IPS-NIHi7 (cell line): ENCODE measurements at regions not wholly inside any gene's neighbourhood (a gene's known extent, or its start where the extent isn't known, plus 50 kb on each side); places are given as distances from the start of the nearest gene placed in this dataset.

Experiments
- DNase-seq: peaks from one replicate; pipeline ENCODE4 v3.0.0; 2012; ENCODE audit warnings: mixed read lengths; ENCODE audit errors: extremely low spot score

DNA sequence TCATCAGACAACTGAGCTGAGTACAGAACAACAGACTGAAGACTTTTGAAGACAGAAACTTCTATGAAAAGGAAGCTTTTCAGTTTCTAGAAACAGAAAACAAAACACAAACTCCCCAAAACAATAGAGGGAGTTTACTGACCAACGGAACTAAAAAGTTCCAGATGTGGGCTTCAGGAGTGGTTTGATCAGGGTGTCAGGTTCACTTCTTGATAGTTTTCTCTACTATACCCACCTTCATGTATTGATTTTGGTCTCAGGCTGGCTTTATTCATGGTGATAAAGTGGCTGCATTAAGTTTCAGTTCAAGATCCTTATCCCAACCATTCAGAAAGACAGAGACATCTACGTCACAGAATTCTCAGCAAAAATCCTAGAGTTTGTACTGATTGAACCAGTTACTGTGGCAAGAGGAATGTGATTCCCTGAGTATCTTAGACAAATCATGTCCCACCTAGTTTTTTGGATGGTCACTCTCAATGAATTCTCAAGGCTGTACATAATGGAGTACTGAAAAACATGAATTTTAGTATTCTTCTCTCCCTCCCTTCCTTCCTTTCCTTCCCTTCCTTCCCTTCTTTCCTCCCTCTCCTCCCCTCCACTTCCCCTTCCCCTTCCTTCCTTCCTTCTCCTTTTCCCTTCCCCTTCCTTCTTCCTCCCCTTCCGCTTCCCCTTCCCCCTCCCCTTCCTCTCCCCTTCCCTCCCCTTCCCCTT lies 680.5 kb downstream of the PTPRU start:
- DNase-seq: no peak

DNA sequence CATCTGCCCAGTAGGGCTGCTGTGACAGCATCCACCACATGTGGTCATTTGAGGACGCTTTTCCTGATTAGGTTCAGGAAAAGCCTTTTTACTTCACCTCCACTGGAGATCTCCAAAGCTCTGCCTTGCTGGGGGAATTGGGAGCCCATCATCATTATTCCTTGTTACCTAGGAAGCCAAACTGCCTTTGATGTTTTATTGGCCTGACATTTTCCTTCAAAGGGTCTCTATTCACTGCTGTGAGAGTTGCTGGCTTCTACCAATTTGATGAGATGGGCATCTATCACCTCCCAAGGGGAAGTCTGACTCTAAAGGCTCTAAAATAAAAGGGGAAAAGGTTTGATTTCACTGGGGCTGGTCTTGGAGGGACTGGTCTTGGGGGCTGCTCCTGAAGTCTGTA lies 678.6 kb downstream of the PTPRU start:
- DNase-seq: no peak

DNA sequence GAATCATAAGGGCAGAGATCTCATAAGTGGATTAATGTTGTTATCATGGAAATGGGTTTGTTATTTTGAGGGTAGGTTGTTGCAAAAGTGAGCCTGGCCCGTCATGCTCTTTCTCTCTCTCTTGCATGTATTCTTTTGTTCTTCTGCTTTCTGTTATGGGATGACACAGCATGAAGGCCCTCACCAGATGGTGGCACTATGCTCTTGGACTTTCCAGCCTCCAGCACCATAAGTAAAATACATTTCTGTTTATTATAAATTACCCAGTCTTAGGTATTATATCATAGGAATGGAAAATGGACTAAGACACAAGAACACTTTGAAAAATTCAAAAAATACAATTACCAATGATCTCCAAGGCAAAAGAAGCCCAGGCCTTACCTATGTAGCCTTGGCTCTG lies 676.1 kb downstream of the PTPRU start:
- no peak for DNase-seq

DNA sequence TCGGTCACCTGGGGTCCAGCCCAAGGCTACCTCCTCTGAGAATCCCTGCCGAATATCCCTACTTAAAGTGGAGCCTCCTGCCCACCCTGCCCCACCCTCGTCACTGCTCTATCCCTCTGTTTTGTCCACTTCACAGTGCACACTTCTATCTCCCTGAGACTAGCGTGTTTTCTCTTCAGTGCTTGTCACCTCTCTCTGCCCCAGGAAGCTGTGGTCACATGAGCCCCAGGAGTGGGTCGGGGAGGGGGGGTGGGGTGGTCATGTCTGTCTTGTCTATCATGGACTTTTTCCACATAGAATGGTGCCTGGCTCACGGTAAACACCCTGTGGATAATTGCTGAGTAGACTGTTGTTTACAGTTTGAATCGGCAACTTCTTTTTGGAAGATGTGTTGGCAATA lies 673.6 kb downstream of the PTPRU start:
- no peak for DNase-seq

DNA sequence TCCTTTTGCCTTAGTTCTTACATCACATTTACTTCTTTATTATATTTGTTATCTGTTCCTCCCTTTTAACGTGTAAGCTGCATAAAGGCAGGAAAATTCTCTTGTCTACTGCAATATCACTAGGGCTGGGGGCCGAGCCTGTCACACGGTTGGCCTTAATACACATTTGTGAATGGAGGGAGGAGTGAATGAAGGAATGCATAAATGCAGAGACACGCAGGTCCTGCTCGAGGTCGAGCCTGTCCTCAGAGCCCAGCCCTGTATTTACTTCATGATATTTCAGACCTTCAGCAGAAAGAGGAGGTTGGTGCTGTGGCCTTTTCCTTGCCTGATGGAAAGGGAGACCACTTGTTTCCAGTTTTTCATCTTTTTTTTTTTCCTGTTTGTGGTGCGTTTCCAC lies 671.3 kb downstream of the PTPRU start:
- no peak for DNase-seq

DNA sequence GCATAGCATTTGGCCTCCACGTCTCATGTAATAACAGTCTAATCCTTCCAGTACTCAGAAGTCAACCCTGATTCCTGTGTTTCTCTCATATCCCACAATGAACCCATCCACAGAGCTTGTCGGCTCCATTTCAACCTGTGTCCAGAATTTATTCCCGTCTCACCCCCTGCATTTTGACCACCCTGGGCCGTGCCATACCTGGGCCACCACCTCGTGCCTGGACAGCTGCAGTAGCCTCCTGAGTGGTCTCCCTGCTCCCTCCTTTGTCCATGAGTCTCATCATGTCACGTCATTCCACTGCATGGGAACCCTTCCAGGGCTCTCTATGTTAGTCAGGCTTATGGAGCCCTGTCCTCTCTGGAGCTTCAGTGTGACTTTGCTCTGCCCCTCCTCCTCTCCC lies 670.6 kb downstream of the PTPRU start:
- no peak for DNase-seq

DNA sequence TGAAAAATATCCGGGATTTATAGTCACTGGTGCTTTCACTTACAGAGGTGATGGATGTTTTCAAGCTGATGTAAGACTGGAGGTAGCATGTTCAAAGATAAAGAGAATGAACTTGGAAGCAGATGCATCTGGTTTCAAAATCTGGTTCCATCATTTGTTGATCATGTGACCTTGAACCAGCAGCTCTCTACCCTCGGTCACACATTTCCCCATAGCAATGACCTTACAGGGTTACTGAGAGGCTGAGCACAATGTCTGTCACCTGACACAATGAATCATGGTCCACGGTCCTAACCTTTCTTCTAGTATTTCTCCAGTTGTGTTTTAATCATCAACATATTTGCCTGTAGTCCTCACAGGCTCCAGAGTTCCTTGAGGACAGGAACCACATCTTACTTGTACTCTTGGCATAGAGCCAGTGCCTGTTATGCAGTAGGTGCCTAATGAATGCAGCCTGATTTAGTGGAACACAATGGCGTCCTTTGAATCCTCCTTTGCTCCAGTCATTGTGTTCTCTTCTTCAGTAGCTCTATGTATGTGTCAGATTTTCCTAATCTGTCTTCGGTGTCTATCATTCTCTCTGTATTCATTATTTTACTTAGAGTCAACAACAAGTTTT lies 667.3 kb downstream of the PTPRU start:
- no peak for DNase-seq

DNA sequence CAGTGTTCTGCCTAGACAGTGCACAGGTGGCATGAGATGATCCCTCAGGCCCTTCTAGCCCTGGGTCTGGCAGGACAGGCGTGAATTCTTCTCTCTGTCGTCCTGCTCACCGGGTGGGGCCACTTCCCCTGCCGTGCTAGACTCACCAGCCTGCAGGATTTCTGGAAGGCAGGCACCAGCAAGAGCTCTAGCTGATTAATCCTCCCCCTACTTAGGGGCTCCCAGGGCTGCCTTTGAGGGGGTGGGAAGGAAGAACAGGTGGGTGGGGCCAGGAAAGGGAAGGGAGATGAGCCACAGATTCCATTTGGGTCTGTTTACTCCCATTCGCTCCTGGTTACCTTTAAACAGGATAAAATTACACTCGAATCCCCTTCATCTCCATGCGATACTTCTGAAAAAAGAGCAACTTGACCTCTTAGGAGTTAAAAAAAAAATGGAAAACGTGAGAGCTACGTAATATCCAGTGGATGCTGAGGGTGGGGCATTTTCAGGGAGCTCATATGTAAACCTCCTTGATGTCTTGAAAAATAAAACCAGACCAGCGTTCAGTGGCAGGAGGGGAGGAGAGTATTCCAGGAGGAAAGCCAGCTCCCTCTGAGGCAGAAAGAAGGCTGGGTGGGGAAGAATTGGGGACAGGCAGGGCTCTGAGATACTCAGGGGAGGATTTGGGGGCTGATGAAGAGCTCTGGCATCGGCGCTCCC lies 665.5 kb downstream of the PTPRU start:
- peak; percentile 70 for DNase-seq

DNA sequence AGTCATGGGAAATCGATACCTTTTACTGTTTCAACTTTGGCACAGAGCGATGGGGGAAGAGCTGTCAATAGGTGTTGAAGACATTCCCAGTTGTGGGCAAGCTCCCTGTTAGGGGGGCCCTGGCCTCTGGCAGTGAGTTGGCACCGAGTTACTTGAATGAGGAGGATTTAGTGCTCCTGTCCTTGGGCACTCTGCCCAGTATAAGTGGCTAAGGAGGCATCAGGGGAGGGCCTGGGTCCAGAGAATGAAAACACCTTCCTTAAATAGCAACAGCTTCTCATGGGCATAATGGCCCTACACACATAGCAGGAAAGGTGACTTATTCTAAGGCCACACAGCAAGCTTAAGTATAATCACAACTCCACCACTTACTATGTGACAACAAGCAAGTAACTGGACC lies 664.4 kb downstream of the PTPRU start:
- no peak for DNase-seq

DNA sequence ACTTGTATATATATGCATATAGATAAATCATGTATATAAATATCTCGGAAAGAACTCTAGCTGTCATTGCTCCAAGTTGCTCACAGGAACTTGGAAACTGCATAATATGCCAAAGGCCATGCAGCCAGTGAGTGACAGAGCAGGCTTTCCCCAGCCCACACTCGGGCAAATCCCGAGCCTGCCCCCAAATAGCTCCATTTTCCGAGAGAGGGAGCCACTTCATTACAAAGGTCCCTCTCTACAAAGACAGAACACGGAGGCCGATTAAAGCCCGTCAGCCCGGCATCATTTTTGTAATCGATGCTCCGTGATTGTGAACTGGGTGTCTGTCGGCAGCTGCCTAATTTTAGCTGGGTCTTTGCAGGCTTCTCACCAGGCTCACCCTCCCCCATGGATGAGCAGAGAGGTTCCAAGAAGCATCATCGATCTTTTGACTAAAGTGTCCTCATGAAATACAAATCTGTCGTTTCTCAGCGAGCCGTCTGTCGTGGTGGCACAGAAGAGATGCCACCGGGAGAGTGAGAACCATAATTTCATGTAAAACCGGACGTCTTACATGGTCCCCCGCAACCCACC lies 663.9 kb downstream of the PTPRU start:
- peak; percentile 33 for DNase-seq

DNA sequence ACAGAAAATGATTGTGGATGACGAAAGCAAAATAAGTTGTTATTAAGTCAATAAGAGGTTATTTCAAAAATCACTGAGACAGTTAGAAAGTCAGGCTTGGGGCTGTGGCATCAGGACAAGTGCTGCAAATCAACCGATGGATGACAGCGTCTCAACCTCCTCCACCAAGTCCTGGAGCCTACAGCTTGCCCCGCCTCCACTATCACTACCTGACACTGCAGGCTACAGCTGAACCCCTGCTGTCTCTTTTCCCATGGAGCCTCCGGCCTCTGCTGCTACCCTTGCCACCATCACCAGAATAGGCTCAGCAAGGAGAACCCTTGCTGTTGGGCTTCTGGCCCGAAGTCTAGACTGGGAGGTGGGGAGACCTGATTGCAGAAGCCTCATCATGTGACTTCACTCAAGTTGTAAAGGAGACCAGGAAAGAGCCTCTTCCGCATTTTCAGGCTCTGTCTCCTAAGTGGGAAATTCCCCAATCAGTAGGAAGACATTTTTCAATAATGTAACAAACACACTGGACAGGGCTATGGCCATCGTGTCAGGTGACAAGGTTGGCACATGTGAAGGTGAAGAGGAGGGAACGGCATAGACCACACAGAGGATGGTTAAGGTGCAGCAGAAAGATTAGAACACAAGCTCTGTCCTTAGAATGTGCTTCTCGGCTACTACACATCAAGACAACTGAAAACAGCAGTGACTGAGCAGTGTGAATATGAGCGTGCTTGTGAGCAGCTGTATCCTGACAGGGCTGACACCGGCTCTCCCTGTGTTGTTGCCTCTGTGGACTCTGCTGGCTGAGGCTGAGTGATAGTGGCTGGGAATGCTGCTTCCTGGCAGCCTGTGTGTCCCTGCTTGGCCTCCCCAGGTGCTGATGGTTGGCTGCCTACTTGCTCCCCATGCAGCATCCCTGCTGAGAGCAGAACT lies 660.7 kb downstream of the PTPRU start:
- no peak for DNase-seq

DNA sequence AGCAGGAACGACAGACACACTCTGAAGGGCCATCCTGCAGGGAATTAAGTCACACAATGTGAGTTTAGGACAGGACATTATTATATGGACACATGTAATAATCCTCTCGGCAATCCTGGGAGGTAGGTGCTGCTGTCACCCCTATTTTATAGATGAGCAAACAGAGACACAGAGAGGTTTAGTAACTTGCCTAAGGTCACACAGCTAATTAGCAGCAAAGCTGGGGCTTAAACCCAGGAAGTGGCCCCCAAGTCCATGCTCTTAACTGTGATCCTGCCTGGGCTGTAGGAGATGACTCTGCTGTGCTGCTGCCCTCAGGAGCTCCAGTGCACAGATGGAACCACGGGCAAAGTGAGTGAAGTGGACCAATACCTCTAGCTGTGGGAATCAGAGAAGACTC lies 660.0 kb downstream of the PTPRU start:
- DNase-seq: no peak

DNA sequence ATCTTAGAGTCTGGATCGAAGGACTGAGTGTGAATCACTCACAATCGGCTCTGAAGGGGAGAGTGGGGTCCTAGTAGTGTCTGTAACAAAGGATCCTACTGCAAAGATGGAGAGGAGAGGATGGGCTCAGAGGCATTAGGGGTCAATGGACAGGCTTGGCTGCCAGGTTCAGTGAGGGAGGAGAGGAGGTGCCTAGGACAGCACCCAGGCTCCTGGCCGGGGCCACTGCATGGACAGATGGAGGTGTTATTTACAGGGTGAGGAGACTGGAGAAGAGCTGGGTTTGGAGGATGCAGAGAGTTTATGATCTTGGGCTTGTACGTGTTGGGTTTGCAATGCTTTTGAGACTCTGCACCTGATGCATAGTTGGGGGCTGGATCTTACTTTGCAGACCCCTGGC lies 658.9 kb downstream of the PTPRU start:
- DNase-seq: no peak

DNA sequence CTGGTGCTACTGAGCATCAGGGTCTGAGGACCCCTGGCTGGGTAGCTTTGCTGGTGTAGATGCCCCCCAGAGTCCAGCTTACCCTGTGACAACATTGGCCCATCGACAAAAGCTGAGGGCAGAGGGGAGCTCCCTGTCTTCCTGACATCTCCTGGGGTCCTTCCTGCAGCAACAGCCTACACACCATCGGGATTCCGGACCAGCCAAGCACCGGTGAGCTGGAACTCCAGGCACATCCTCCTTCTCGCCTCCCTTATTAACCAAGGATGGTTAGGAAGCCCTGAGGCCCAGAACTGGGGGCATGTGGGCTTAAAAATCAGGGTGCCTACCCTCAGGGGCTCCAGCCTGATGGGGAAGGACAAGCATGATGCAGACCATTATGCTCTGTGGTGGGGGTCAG lies 658.0 kb downstream of the PTPRU start:
- DNase-seq: no peak

DNA sequence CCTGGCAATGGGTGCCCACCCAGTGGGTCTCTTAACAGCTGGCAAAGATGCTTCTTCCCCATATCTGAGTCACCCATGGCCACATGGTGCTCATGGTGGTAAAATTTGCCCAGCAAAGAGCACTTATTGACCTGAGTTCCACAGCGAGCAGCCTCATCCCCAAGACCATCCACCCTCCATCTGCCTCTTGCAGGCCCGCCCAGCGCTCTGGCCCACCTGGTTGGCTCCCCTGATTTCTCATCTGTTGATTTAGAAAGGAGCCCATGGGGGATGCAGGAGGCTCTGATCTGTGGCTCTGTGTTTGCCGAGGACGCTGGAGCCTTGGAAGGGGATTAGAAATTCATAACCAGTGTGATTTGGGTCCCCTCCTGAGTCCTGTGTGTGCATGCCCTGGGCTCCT lies 657.5 kb downstream of the PTPRU start:
- DNase-seq: no peak

DNA sequence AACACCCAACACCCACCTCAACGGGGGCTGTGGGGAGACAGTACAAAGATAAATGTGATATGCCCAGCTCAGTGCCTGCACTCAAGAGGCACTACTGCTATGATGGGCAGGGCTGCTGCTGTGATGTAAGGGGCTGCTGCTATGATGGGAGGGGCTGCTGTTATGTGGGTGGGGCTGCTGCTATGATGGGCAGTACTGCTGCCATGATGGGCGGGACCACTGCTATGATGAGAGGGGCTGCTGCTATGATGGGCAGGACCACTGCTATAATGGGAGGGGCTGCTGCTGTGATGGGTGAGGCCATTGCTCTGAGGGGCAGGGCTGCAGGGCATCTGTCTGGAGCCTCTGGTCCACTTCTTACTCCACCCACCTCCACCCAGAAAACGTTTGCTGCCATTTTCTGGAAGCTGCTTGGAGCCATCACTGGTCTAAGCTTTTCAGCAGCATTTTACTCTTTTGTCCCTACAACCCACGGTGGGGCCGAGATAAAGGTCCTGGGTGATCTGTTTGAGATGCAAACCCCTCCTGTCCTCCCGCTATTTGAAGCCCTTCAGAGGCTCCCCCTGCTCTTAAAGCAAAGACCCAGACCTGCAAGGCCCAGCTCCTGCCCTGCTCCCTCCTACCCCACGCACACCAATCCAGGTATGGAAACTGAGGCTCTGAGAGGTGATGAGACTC lies 656.9 kb downstream of the PTPRU start:
- peak; percentile 41 for DNase-seq

DNA sequence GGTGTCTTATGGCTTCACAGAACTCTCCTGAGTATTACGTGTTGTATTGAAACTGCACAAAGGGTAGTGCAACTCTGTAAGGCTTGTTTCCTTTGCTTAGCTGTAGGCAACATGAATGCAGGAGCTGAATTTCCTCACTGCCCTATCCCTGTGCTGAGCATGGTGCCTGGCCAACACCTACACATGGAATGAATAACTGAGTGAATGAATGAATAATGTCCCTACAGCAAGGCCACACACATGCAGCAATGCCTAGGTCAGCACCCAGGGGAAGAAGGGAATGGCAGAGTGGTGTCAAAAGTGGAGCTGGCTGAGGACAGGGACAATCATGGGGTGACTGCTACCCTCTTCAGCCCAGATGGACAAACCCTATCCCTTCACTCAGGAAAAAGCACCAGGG lies 655.9 kb downstream of the PTPRU start:
- no peak for DNase-seq

DNA sequence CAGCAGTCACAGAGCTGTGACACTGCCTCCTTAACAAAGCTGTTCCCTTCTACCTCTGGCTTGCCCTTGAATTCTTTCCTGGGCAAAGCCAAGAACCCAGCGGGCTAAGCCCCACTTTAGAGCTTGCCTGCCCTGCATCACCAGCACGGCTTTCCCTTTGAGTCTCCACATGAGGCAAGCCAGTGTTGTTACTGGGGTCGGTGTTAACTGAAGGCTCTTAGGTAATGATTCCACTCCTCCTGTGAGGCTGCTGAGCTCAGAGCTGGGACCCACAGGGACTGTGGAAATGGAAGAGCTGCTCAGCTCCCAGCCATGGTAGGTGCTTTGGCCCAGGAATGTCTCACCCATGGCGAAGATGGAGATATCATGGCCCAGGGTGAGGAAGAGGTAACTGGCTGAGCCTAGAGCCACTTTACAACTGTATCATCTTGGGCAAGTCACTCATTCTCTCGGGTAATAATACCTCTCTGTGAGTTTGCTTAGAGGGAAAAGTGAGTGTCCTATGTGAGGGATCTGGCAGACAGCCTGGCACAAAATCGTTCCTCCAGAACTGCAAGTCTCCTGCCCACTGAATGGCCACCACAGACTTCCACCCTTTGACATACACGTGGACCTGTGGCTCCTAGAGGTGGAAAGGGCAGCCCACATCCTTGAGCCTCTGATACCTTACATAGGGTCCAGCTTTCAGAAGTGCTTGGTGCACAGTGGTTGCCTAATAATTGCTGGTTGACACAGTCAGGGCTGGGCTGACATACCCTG lies 654.1 kb downstream of the PTPRU start:
- DNase-seq: no peak

DNA sequence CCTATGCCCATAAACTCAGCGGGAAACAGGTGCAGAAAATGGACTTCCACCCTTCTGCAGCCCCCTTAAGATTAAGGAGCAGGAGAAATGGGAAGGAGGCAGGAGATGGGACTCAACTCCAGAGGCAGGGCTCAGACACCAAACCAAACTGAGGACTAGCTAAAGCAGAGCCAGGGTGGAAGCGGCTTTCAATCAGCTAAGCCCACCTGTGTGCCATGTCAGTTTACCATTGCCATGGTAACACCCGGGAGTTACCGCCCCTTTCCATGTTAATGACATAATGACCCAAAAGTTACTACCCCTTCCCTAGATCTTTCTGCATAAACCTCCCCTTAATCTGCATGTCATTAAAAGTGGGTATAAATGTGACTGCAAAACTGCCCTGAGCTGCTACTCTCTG lies 653.5 kb downstream of the PTPRU start:
- DNase-seq: no peak

DNA sequence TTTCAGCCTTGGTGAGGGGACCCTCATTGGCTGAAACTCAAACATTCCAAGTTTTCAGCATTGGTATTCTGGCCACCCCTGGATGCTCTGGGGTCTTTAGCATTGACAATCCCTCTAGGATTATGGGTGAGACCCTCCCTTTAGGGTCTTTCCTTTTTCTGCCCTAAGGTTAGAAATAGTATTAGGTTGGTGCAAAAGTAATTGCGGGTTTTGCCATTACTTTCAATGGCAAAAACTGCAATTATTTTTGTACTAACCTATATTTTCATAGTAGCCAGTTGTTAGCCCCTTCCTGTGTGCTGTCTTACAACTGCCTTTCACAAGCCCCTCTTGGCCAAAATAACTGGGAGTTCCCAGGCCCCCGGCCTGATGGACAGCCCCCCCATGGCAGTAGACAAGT lies 648.4 kb downstream of the PTPRU start:
- no peak for DNase-seq

DNA sequence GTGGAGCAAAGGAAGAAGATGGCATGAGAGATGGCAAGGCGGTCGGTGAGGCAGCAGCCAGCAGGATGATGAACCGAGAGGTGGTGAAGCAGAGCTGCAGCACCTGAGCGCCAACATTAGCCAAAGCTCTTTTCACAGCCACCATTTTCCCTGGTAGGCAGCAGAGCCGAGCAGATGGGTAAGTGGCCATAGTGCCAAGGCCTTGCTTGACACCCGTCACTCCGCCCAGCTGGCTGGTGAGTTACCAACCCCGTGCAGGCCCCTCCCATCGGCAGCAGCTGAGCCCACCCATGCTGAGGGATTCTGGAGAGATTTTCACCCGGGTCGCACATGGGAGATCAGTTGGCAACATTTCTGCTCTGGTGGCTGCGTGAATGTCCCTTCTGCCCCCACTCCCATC lies 647.7 kb downstream of the PTPRU start:
- DNase-seq: no peak
